Neuronal stem cell (in vitro differentiated cells): ENCODE measurements at regions not wholly inside any gene's neighbourhood (a gene's known extent, or its start where the extent isn't known, plus 50 kb on each side); places are given as distances from the start of the nearest gene placed in this dataset.

Experiments used
- DNase-seq: peaks from one replicate; pipeline ENCODE4 v3.0.0-alpha.2; 2013; ENCODE audit warnings: low spot score
- H2AFZ ChIP-seq: one replicate; pipeline ENCODE4 v1.6.1; 2013; ENCODE audit warnings: mild to moderate bottlenecking, low read length, inconsistent platforms
- H2AK5ac ChIP-seq: 2 replicates; pipeline ENCODE4 v1.6.1; 2013; ENCODE audit warnings: low read depth, mild to moderate bottlenecking, inconsistent platforms, low read length, moderate library complexity, mixed read lengths
- H2BK120ac ChIP-seq: 2 replicates; pipeline ENCODE4 v1.6.1; 2013; ENCODE audit warnings: low read depth, mild to moderate bottlenecking, inconsistent platforms, low read length, moderate library complexity, mixed read lengths
- H2BK12ac ChIP-seq: one replicate; pipeline ENCODE4 v1.6.1; 2013; ENCODE audit warnings: low read length, inconsistent platforms
- H2BK15ac ChIP-seq: 2 replicates; pipeline ENCODE4 v1.6.1; 2013; ENCODE audit warnings: mild to moderate bottlenecking, low read length, inconsistent platforms, mixed read lengths
- H2BK5ac ChIP-seq: one replicate; pipeline ENCODE4 v1.6.1; 2013; ENCODE audit warnings: inconsistent platforms, mild to moderate bottlenecking, low read length, moderate library complexity
- H3K14ac ChIP-seq: one replicate; pipeline ENCODE4 v1.6.1; 2013; ENCODE audit warnings: low read length, inconsistent platforms
- H3K18ac ChIP-seq: 2 replicates; pipeline ENCODE4 v1.6.1; 2013; ENCODE audit warnings: low read length, inconsistent platforms
- H3K23ac ChIP-seq: 2 replicates; pipeline ENCODE4 v1.6.1; 2013; ENCODE audit warnings: low read depth, mild to moderate bottlenecking, mixed read lengths, low read length, inconsistent platforms; ENCODE audit not compliant: poor library complexity
- H3K27ac ChIP-seq: replicated peaks from 3 replicates; pipeline ENCODE4 v1.5.1; 2013; ENCODE audit warnings: low read length, inconsistent platforms
- H3K27me3 ChIP-seq, 3 experiments: 2 replicates each; pipeline ENCODE4 v1.6.1; 2013; ENCODE audit warnings: low read length in 3 of 3, mild to moderate bottlenecking in 2 of 3, inconsistent platforms in 1 of 3, low read depth in 1 of 3, mixed read lengths in 1 of 3, moderate library complexity in 1 of 3; ENCODE audit not compliant: control insufficient read depth in 3 of 3, insufficient read depth in 3 of 3
- H3K36me3 ChIP-seq, 2 donors: replicated peaks in 1 of 2; 2 replicates each; pipeline ENCODE4 v1.6.1; 2013; ENCODE audit warnings: low read length in 2 of 2; ENCODE audit not compliant: control insufficient read depth in 2 of 2, insufficient read depth in 2 of 2
- H3K4ac ChIP-seq: 2 replicates; pipeline ENCODE4 v1.6.1; 2013; ENCODE audit warnings: inconsistent platforms, mild to moderate bottlenecking, low read length, moderate library complexity
- H3K4me1 ChIP-seq, 2 donors: 1 replicate in 1 of 2; 2 replicates in 1 of 2; pipeline ENCODE4 v1.6.1; 2013; ENCODE audit warnings: low read length in 2 of 2, low read depth in 1 of 2; ENCODE audit not compliant: control insufficient read depth in 2 of 2, insufficient read depth in 1 of 2
- H3K4me2 ChIP-seq: one replicate; pipeline ENCODE4 v1.6.1; 2013; ENCODE audit warnings: mild to moderate bottlenecking, low read length, inconsistent platforms; ENCODE audit not compliant: insufficient read depth, poor library complexity, severe bottlenecking
- H3K4me3 ChIP-seq, 2 donors: 2 replicates each; pipeline ENCODE4 v1.5.1; 2013; ENCODE audit warnings: low read length in 2 of 2, mild to moderate bottlenecking in 2 of 2, inconsistent platforms in 1 of 2, moderate library complexity in 1 of 2
- H3K79me1 ChIP-seq: one replicate; pipeline ENCODE4 v1.6.1; 2013; ENCODE audit warnings: low read depth, mild to moderate bottlenecking, inconsistent platforms, low read length, moderate library complexity
- H3K9ac ChIP-seq: one replicate; pipeline ENCODE4 v1.6.1; 2013; ENCODE audit warnings: mild to moderate bottlenecking, low read depth, low read length, inconsistent platforms; ENCODE audit not compliant: poor library complexity
- H3K9me3 ChIP-seq, 2 donors: replicated peaks in 1 of 2; 2 replicates each; pipeline versions ENCODE3 to v1.6.1; 2013; ENCODE audit warnings: low read length in 2 of 2, mild to moderate bottlenecking in 2 of 2, inconsistent platforms in 1 of 2, low read depth in 1 of 2, mixed read lengths in 1 of 2, moderate library complexity in 1 of 2; ENCODE audit not compliant: control insufficient read depth in 2 of 2, insufficient read depth in 1 of 2
- H4K8ac ChIP-seq: one replicate; pipeline ENCODE4 v1.6.1; 2013; ENCODE audit warnings: low read depth, mild to moderate bottlenecking, inconsistent platforms, low read length, moderate library complexity
- H4K91ac ChIP-seq: one replicate; pipeline ENCODE4 v1.6.1; 2013; ENCODE audit warnings: low read length, low read depth, mild to moderate bottlenecking, inconsistent platforms; ENCODE audit not compliant: poor library complexity
- WGBS, 2 donors: extraction: QIAGEN DNeasy Blood & Tissue Kit; methylation state at CpG; one replicate each; pipeline ENCODE4 v1.1.7; 2013; ENCODE audit warnings: missing lambda C conversion rate in 2 of 2, mixed read lengths in 1 of 2; ENCODE audit not compliant: insufficient read length in 2 of 2, insufficient replicate concordance in 1 of 2; ENCODE audit errors: extremely low coverage in 2 of 2; 5-methylcytosine and 5-hydroxymethylcytosine counted together

DNA sequence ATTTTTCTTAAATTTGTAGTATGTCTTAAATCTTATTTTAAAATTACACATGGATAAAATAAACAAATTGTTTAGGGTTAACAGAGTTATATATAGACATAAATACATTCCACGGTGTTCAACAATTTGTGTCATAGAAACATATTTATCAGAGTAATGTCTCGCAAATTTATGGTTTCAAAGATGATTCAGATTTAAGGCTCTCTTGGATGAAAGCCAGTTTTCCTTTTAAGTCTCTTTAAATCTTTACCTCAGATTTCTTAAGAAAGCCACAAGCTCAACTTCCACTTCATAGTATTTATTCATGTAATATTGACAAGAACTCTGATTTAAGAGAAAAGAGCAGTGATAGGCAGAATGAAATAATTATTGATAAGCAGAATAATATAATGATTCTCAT is 1254.8 kb upstream of the ADGRL3 start:
- Histone ChIP-seq H3K4me1 (no peaks in the 10 kb centered on the region), H3K9me3 (no peaks in the 10 kb centered on the region), H3K23ac (no peak overlapping the region), H3K36me3 (no peaks in the 10 kb centered on the region), H2BK12ac (no peak overlapping the region), H3K4me2 (no peak overlapping the region), H2AFZ (no peak overlapping the region), H3K4me3 (no peak overlapping the region), H3K9ac (no peak overlapping the region), H2BK5ac (no peak overlapping the region), H3K27ac (no peak overlapping the region), H2AK5ac (no peak overlapping the region), H3K4ac (no peak overlapping the region), H3K18ac (no peak overlapping the region), H3K79me1 (no peaks in the 10 kb centered on the region), H3K27me3 (no peaks in the 10 kb centered on the region), H2BK120ac (no peak overlapping the region), H3K14ac (no peak overlapping the region), H4K8ac (no peak overlapping the region), H4K91ac (no peak overlapping the region), H2BK15ac (no peak overlapping the region)
- no peak for DNase-seq
- WGBS, 2 donors: no CpG with 5 or more reads among the region's 2 CpGs

DNA sequence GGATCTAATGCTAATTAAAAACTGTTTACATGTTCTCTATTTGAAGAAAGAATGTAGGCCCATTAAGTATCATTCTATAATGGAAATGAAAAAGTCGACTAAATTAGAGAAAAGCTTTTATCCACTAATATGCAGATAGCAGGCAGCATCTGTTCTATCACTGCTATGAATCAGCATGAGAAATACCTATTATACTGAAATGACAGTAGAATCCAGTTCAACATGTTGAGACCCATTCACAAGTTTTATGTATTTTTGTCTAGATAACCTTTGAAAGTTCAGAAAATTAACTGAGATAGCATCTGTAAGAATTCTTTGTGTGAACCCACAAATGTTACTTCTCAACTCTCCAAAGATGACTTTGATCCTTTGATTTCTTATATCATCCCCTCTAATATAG is 1254.4 kb upstream of the ADGRL3 start:
- Histone ChIP-seq H3K23ac (no peak overlapping the region), H2BK15ac (no peak overlapping the region), H2BK5ac (no peak overlapping the region), H3K18ac (no peak overlapping the region), H2BK12ac (no peak overlapping the region), H3K9ac (no peak overlapping the region), H3K27ac (no peak overlapping the region), H3K79me1 (no peaks in the 10 kb centered on the region), H3K4me3 (no peak overlapping the region), H3K14ac (no peak overlapping the region), H3K4me1 (no peaks in the 10 kb centered on the region), H2AFZ (no peak overlapping the region), H3K4ac (no peak overlapping the region), H2AK5ac (no peak overlapping the region), H3K9me3 (no peaks in the 10 kb centered on the region), H4K91ac (no peak overlapping the region), H4K8ac (no peak overlapping the region), H3K4me2 (no peak overlapping the region), H3K36me3 (no peaks in the 10 kb centered on the region), H2BK120ac (no peak overlapping the region), H3K27me3 (no peaks in the 10 kb centered on the region)
- no peak for DNase-seq
- no CpG with 5 or more reads among the region's 1 CpG for WGBS, 2 donors

DNA sequence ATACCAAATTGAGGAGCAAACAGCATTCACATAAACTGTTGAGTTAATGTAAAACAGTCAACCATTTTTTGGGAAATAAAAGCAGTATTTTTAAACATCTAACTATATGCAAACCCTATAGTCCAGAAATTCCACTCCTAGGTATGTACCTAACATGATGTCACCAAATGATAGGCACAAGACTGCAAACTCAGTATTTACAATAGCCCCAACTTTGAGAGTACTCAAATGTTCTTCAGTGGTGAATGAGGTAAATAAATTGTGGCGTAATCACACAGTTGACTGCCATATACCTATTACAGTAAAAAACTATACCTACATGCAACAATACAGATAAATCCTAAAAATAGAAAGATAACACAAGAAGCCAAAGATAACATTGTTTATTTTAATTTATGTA is 1243.8 kb upstream of the ADGRL3 start:
- Histone ChIP-seq H3K79me1 (no peaks in the 10 kb centered on the region), H3K9ac (no peak overlapping the region), H3K4me1 (no peaks in the 10 kb centered on the region), H3K4ac (no peak overlapping the region), H3K4me3 (no peak overlapping the region), H3K14ac (no peak overlapping the region), H3K36me3 (no peaks in the 10 kb centered on the region), H3K18ac (no peak overlapping the region), H3K9me3 (no peaks in the 10 kb centered on the region), H2BK15ac (no peak overlapping the region), H2AFZ (no peak overlapping the region), H3K27me3 (no peaks in the 10 kb centered on the region), H3K4me2 (no peak overlapping the region), H4K91ac (no peak overlapping the region), H2BK5ac (no peak overlapping the region), H2AK5ac (no peak overlapping the region), H2BK12ac (no peak overlapping the region), H2BK120ac (no peak overlapping the region), H3K23ac (no peak overlapping the region), H3K27ac (no peak overlapping the region), H4K8ac (no peak overlapping the region)
- no peak for DNase-seq
- no CpG with 5 or more reads among the region's 1 CpG for WGBS, 2 donors

DNA sequence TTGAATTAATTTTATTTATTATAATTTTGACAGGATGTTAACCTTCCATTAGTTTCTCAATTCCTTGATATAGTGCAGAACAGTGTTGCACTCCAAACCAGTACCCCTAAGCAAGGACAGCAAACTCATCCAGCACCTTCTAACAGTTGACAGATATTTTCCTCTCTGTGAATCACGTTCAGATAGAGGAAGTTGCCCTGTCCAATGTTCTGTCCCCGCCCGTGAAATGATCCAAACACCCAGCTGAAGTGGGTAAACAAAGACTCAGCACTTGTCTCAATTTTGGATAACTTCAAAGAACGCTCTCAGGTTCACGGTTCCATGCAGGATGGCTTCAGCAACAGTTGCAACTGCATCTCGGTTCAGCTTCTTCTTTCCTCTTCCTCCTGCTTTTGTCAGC is 1240.0 kb upstream of the ADGRL3 start:
- no peak overlapping the region for H2BK15ac ChIP-seq
- no peak overlapping the region for H3K9ac ChIP-seq
- no peak overlapping the region for H4K8ac ChIP-seq
- no peak overlapping the region for H2BK120ac ChIP-seq
- no peak overlapping the region for H2BK12ac ChIP-seq
- no peak overlapping the region for H4K91ac ChIP-seq
- no peaks in the 10 kb centered on the region for H3K9me3 ChIP-seq
- no peak overlapping the region for H3K4ac ChIP-seq
- no peak overlapping the region for H2AFZ ChIP-seq
- no peak overlapping the region for H2AK5ac ChIP-seq
- H3K79me1 ChIP-seq: no peaks in the 10 kb centered on the region
- no peak for DNase-seq
- no peak overlapping the region for H3K4me3 ChIP-seq
- H3K14ac ChIP-seq: no peak overlapping the region
- no peaks in the 10 kb centered on the region for H3K4me1 ChIP-seq
- H3K23ac ChIP-seq: no peak overlapping the region
- H3K4me2 ChIP-seq: no peak overlapping the region
- H3K36me3 ChIP-seq: no peaks in the 10 kb centered on the region
- H2BK5ac ChIP-seq: no peak overlapping the region
- H3K27ac ChIP-seq: no peak overlapping the region
- no peaks in the 10 kb centered on the region for H3K27me3 ChIP-seq
- no peak overlapping the region for H3K18ac ChIP-seq
- WGBS, 2 donors: no CpG with 5 or more reads among the region's 6 CpGs
